AG09319 (cell line): ENCODE measurements at regions not wholly inside any gene's neighbourhood (a gene's known extent, or its start where the extent isn't known, plus 50 kb on each side); places are given as distances from the start of the nearest gene placed in this dataset.

ENCODE experiments used
- DNase-seq: peaks from one replicate; pipeline ENCODE4 v3.0.0-alpha.2; 2010; ENCODE audit warnings: low read depth; ENCODE audit errors: extremely low read depth
- TF ChIP-seq, protein P1 (sequence below): IDR thresholded peaks from 2 replicates; pipeline ENCODE4 v1.5.1; 2011; ENCODE audit warnings: low read depth, mild to moderate bottlenecking, inconsistent platforms, low read length, moderate library complexity

DNA sequence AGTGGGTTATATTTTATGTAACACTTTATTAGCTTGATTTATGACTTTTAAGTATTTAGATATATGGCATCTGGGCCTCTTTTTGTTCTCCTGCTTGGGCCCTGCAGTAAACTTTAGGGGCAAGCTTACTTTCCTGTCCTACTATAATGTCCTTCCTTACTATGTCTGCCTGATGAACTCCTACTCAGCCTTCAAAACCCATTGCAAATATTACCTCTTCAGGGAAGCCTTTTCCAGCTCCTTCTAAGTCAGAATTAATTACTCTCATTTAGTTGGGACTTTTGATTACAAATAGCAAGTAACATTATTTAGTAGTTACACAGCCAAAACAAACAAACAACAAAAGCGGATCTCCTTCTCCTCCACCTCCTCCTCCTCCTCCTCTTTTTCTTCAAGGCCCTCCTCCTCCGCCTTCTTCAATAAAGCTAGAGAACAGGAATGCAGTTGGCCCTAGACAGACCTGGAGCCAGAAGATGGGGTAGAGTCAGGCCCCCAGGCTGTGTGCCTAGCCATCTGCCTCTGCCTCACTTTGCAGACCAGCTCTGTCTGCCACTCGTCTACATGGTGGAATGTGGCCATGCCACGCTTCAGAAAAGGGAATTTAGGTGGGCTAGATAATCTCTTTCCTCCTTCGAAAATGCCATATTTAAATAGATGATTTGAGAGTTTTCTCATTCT lies 301.2 kb downstream of the SP3 start:
- TF ChIP-seq, protein P1, sequence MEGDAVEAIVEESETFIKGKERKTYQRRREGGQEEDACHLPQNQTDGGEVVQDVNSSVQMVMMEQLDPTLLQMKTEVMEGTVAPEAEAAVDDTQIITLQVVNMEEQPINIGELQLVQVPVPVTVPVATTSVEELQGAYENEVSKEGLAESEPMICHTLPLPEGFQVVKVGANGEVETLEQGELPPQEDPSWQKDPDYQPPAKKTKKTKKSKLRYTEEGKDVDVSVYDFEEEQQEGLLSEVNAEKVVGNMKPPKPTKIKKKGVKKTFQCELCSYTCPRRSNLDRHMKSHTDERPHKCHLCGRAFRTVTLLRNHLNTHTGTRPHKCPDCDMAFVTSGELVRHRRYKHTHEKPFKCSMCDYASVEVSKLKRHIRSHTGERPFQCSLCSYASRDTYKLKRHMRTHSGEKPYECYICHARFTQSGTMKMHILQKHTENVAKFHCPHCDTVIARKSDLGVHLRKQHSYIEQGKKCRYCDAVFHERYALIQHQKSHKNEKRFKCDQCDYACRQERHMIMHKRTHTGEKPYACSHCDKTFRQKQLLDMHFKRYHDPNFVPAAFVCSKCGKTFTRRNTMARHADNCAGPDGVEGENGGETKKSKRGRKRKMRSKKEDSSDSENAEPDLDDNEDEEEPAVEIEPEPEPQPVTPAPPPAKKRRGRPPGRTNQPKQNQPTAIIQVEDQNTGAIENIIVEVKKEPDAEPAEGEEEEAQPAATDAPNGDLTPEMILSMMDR = no peak
- DNase-seq = no peak

DNA sequence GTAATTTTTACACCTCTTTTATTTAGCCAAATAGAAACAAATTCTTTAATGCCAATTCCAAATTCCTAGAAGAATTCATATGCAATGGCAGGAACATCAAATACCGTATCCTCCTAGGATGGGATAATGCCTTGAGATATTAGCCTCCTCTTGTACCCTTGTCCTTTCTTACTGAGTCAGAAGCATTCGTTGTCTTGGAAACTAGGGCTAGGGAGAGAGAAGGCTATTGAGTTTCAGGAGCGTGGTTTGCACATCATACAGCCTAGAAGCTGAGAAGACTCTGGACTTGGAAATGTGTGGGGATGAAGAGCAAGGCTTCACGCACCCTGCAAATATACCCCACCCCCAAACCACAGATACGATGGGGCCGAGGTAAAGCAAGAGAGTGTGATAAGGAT lies 300.7 kb downstream of the SP3 start:
- TF ChIP-seq, protein P1 = no peak
- DNase-seq = no peak

DNA sequence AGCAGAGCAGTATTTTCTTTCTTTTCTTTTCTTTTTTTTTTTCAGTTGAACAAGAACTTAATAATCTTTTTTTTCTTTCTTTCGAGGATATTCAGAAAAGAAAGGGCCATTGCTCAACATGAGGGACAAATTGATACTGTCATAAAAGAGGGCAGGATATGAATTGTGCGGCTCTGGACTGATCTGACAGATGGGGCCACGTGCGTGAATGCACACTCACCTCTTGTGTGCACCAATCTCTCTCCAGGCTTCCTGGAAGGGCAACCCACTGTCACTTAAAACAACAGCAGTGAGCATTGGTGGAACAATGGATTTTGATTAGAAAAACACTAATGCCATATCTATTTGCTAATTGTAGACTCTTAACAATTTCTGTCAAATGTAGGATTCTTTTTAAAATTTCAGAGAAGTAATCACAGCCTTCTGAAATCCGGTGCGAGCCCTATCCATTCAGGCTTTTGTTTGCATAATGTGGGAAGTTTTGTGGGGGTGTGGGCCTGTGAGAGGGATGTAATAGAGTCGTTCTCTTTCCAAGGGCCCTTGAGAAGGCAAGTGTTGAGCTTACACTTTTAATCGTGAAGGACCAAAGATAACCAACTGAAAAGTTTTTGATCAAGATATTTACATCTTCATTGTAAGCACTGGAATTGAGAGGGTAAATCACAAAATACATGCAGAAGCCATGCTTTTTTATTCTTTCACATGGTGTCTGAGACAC lies 298.8 kb downstream of the SP3 start:
- TF ChIP-seq, protein P1 = no peak
- no peak for DNase-seq

DNA sequence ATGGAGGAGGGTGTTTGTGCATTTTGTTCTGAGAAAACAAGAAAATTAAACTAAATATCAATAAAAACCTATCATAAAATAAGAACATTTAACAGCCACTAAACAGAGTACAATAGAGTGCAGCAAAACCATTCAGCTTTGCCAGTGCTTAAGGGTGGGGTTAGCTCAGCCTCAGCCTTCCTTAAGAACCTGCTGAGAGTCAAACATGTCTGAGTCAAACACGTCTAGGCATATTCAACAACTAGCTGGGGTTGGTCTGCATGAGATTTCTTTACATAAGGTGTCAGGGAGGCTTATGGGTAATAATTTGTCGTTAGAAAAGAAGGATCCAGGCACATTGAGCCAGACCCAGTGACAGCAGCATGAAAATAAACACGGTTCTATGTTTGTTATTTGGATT lies 298.2 kb downstream of the SP3 start:
- DNase-seq = no peak
- TF ChIP-seq, protein P1 = no peak

DNA sequence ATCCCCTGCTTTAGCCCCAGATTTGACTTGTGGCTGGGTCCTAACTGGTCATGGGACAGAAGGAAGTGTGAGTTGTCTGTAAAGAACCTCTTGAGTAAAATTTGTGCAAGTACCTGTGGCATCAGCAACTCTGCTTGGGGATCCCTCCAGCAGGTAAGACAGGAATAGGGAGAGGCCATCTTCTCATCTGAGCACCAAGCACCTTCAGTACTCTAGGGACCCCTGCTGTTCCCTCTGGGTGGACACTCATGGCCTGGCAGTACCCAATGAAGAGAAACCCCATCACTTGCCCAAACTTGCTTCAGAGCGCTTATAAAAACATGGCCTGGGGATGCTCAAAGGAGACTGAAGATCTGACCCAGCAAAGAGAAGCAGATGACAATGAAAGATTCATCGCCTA lies 297.8 kb downstream of the SP3 start:
- TF ChIP-seq, protein P1 = no peak; the same call in none of the 2 replicates
- DNase-seq = no peak

DNA sequence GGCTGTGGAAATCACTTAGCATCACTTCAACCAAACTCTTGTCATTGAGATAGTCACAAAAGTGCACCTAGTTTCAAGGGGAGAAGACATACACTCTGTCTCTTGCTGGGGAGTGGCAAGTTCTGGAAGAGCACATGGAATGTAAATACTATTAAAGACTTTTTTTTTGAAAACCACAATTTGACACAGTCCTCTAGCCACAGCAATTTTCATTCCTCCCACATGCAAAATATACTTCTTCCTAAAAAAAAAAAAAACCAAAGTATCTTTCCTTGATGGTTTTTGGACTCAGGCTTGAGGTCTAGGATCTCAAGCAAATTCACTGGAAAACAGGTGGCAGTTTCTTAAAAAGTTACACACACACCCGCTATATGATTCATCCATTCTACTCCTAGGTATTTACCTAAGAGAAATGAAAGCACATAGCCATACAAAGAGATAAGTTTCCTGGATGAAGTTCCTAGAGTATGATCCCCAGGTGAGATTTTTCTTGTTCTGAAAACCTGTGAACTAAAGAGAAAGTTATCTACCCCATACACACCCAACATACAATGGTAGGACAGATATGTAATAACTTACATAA lies 295.8 kb downstream of the SP3 start:
- TF ChIP-seq, protein P1 = no peak
- DNase-seq = no peak

DNA sequence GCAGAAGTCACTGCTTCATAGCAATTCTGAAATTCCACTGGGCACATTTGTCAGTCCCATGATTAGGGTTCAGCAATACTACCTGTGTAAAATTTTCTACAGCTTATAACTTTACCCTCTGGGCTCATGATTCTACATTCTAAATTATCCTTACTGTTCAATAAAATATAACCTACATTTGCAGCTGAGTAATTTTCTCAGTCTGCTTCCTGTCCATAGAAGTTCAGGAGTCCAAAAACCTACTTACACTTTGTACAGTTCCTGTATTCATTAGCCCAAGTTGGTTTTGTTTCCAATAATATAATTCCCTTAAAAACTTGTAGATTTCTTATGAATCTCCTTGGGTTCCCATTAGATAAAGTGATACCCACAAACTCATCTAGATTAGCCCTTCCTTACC lies 295.3 kb downstream of the SP3 start:
- TF ChIP-seq, protein P1 = no peak
- no peak for DNase-seq
